ENCODE measurements at regions not wholly inside any gene's neighbourhood (a gene's known extent, or its start where the extent isn't known, plus 50 kb on each side); places are given as distances from the start of the nearest gene placed in this dataset.

GRCh38 chr10:9757176-9757575 lies 1260.5 kb upstream of the CELF2 start:
- Histone ChIP-seq H3K27me3 (ENCODE audit: insufficient read depth, low read length) (no peaks in the 10 kb centered on the region), H3K4me3 (ENCODE audit: low read length) (no peak overlapping the region), H3K9ac (ENCODE audit: low read depth, low read length) (no peak overlapping the region), H3K4me1 (ENCODE audit: insufficient read depth, low read length) (no peaks in the 10 kb centered on the region), H3K9me3 (ENCODE audit: insufficient read depth, low read depth, low read length) (no peaks in the 10 kb centered on the region), H3K27ac (ENCODE audit: low read length) (no peak overlapping the region), H3K36me3 (ENCODE audit: insufficient read depth, low read depth, low read length) (no peaks in the 10 kb centered on the region)

- Histone ChIP-seq H3K27ac (ENCODE audit: low read length) (no peak overlapping the region), H3K4me3 (ENCODE audit: low read length) (no peak overlapping the region), H3K4me1 (ENCODE audit: insufficient read depth, low read length) (no peaks in the 10 kb centered on the region), H3K36me3 (ENCODE audit: insufficient read depth, low read depth, low read length) (no peaks in the 10 kb centered on the region), H3K9me3 (ENCODE audit: insufficient read depth, low read depth, low read length) (no peaks in the 10 kb centered on the region), H3K9ac (ENCODE audit: low read depth, low read length) (no peak overlapping the region), H3K27me3 (ENCODE audit: insufficient read depth, low read length) (no peaks in the 10 kb centered on the region)
Observed at GRCh38 chr10:9759596-9759995, 1258.1 kb upstream of the CELF2 start.

DNA sequence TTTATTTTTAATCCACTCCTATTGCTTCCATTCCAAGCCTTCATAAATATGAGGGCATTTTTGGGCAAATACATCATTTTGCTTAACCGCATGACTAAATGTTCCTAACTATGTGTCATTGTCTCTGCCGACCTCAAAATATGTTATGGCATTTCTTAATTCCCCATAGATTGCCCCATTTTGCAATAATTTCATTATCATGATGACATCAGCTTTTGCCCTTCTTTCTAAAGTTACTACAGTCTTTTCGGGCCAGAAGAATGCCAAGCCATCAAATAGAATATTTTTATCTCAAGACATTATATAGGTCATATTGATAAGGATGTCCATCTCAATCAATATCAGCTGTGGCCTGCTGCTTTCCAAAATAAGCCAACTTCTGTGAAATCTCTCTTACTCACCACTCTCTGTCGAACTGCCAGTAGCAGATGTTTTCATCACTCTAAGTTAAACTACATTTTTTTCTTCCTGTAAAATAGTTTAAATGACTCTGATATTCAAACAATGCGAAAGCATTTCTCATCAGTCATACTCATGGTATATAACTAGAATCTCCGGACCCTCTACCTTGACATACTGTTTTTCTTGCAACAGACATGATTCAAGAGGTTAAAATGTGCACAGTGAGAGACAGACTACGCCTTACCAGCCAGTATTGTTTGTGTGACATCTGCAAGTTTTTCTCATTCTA lies 1254.6 kb upstream of the CELF2 start:
- Histone ChIP-seq H3K27me3 (ENCODE audit: insufficient read depth, low read length) (no peaks in the 10 kb centered on the region), H3K36me3 (ENCODE audit: insufficient read depth, low read depth, low read length) (no peaks in the 10 kb centered on the region), H3K9ac (ENCODE audit: low read depth, low read length) (no peak overlapping the region), H3K27ac (ENCODE audit: low read length) (no peak overlapping the region), H3K4me3 (ENCODE audit: low read length) (no peak overlapping the region), H3K4me1 (ENCODE audit: insufficient read depth, low read length) (no peaks in the 10 kb centered on the region), H3K9me3 (ENCODE audit: insufficient read depth, low read depth, low read length) (no peaks in the 10 kb centered on the region)

- H3K9ac ChIP-seq (ENCODE audit: low read depth, low read length): no peak overlapping the region
- H3K9me3 ChIP-seq (ENCODE audit: insufficient read depth, low read depth, low read length): no peaks in the 10 kb centered on the region
- no peak overlapping the region for H3K4me3 ChIP-seq (ENCODE audit: low read length)
- H3K27ac ChIP-seq (ENCODE audit: low read length): no peak overlapping the region
- H3K36me3 ChIP-seq (ENCODE audit: insufficient read depth, low read depth, low read length): no peaks in the 10 kb centered on the region
- no peaks in the 10 kb centered on the region for H3K27me3 ChIP-seq (ENCODE audit: insufficient read depth, low read length)
- no peaks in the 10 kb centered on the region for H3K4me1 ChIP-seq (ENCODE audit: insufficient read depth, low read length)
Observed at GRCh38 chr10:9766762-9767161, 1250.9 kb upstream of the CELF2 start.

DNA sequence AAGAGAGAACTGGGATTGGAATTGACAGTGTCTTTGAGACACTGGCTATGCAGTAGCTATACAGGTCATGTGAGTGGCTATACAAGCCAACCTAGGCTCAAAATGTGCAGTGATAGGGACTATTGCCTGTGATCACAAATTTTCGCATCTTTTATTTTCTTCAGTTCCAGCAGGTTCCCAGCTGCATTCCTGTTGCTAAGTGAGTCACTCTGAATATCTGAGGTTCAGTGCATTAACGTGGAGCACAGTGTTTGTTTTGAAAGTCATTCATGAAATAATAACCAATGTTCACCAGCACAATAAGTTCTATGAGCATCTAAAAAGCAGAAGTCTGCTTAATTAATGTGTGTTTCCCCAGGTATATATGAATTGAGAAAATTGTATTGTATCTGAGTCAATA lies 1236.0 kb upstream of the CELF2 start:
- Histone ChIP-seq H3K4me1 (ENCODE audit: insufficient read depth, low read length) (no peaks in the 10 kb centered on the region), H3K9me3 (ENCODE audit: insufficient read depth, low read depth, low read length) (no peaks in the 10 kb centered on the region), H3K9ac (ENCODE audit: low read depth, low read length) (no peak overlapping the region), H3K36me3 (ENCODE audit: insufficient read depth, low read depth, low read length) (no peaks in the 10 kb centered on the region), H3K4me3 (ENCODE audit: low read length) (no peak overlapping the region), H3K27ac (ENCODE audit: low read length) (no peak overlapping the region), H3K27me3 (ENCODE audit: insufficient read depth, low read length) (no peaks in the 10 kb centered on the region)

GRCh38 chr10:9786101-9786500 lies 1231.6 kb upstream of the CELF2 start:
- no peaks in the 10 kb centered on the region for H3K4me1 ChIP-seq (ENCODE audit: insufficient read depth, low read length)
- H3K36me3 ChIP-seq (ENCODE audit: insufficient read depth, low read depth, low read length): no peaks in the 10 kb centered on the region
- H3K4me3 ChIP-seq (ENCODE audit: low read length): no peak overlapping the region
- no peak overlapping the region for H3K9ac ChIP-seq (ENCODE audit: low read depth, low read length)
- H3K27me3 ChIP-seq (ENCODE audit: insufficient read depth, low read length): no peaks in the 10 kb centered on the region
- no peak overlapping the region for H3K27ac ChIP-seq (ENCODE audit: low read length)
- no peaks in the 10 kb centered on the region for H3K9me3 ChIP-seq (ENCODE audit: insufficient read depth, low read depth, low read length)

DNA sequence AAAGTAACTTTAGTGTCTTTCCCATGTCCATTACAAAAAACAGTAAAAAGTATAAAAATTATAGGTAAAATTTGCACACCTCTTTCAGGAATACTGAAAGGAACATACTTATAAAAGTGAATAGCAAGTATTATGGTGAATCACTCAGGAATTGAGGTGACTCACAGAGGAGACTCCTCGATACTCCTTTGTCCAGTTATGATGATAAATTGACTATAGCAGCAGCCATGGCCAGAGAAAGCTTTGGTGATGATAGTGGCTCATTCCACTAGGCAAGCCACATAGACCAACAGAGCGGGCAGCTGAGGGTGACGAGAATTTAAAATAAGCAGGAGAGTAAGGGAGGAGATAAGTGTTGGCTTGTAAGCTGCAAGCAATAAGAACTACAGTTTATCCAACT lies 1231.1 kb upstream of the CELF2 start:
- Histone ChIP-seq H3K4me1 (ENCODE audit: insufficient read depth, low read length) (no peaks in the 10 kb centered on the region), H3K27me3 (ENCODE audit: insufficient read depth, low read length) (no peaks in the 10 kb centered on the region), H3K9ac (ENCODE audit: low read depth, low read length) (no peak overlapping the region), H3K27ac (ENCODE audit: low read length) (no peak overlapping the region), H3K36me3 (ENCODE audit: insufficient read depth, low read depth, low read length) (no peaks in the 10 kb centered on the region), H3K9me3 (ENCODE audit: insufficient read depth, low read depth, low read length) (no peaks in the 10 kb centered on the region), H3K4me3 (ENCODE audit: low read length) (no peak overlapping the region)

DNA sequence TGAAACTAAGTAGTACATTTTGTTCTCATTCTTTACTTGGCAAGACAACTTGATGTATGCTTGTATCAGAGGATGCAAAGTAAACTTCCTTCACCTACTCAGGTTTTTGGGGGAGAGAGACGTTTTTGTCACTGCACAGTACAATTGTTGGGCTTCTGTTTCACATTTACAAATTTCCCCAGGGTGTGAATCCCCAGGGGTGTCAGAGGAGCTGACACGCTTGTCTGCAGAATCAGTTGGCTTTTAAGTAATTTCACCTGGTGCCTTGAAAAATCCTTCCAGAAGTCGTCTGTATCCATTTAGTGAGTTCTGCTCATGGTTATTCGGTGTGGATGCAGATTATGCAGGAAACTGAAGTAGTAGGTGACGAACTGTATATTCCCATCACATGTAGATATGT lies 1227.7 kb upstream of the CELF2 start:
- Histone ChIP-seq H3K9ac (ENCODE audit: low read depth, low read length) (no peak overlapping the region), H3K27ac (ENCODE audit: low read length) (no peak overlapping the region), H3K4me3 (ENCODE audit: low read length) (no peak overlapping the region), H3K4me1 (ENCODE audit: insufficient read depth, low read length) (no peaks in the 10 kb centered on the region; the same call in 1 of the 2 replicates), H3K27me3 (ENCODE audit: insufficient read depth, low read length) (no peaks in the 10 kb centered on the region), H3K36me3 (ENCODE audit: insufficient read depth, low read depth, low read length) (no peaks in the 10 kb centered on the region), H3K9me3 (ENCODE audit: insufficient read depth, low read depth, low read length) (no peaks in the 10 kb centered on the region)

- H3K27me3 ChIP-seq (ENCODE audit: insufficient read depth, low read length): no peaks in the 10 kb centered on the region
- H3K4me1 ChIP-seq (ENCODE audit: insufficient read depth, low read length): no peaks in the 10 kb centered on the region; the same call in 1 of the 2 replicates
- H3K36me3 ChIP-seq (ENCODE audit: insufficient read depth, low read depth, low read length): no peaks in the 10 kb centered on the region
- no peak overlapping the region for H3K9ac ChIP-seq (ENCODE audit: low read depth, low read length)
- no peak overlapping the region for H3K27ac ChIP-seq (ENCODE audit: low read length)
- H3K4me3 ChIP-seq (ENCODE audit: low read length): no peak overlapping the region
- H3K9me3 ChIP-seq (ENCODE audit: insufficient read depth, low read depth, low read length): no peaks in the 10 kb centered on the region
Observed at GRCh38 chr10:9792181-9792580, 1225.5 kb upstream of the CELF2 start.

GRCh38 chr10:9796564-9796963 lies 1221.1 kb upstream of the CELF2 start:
- no peak overlapping the region for H3K9ac ChIP-seq (ENCODE audit: low read depth, low read length)
- H3K9me3 ChIP-seq (ENCODE audit: insufficient read depth, low read depth, low read length): no peaks in the 10 kb centered on the region
- no peaks in the 10 kb centered on the region; the same call in 1 of the 2 replicates for H3K4me1 ChIP-seq (ENCODE audit: insufficient read depth, low read length)
- H3K36me3 ChIP-seq (ENCODE audit: insufficient read depth, low read depth, low read length): no peaks in the 10 kb centered on the region
- no peak overlapping the region for H3K27ac ChIP-seq (ENCODE audit: low read length)
- no peaks in the 10 kb centered on the region for H3K27me3 ChIP-seq (ENCODE audit: insufficient read depth, low read length)
- H3K4me3 ChIP-seq (ENCODE audit: low read length): no peak overlapping the region

DNA sequence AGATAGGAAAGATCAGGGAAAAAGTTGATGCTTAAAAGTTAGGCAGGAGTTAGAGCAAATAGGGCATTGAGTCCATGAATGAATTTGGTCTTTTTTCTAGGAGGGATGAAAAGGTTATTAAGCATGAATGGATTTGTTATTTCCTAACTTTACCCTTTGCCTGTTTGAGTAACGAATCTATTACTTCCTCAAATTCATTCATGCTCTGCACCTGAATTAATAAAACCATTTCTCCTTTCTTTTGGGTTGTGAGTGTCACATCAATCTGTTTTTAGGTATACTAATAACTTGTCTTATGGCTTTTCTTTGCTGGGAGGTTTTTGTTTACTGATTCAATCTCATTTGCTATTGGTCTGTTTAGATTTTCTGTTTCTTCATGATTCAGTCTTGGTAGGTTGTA lies 1217.7 kb upstream of the CELF2 start:
- H3K27ac ChIP-seq (ENCODE audit: low read length): no peak overlapping the region
- no peaks in the 10 kb centered on the region for H3K4me1 ChIP-seq (ENCODE audit: insufficient read depth, low read length)
- no peaks in the 10 kb centered on the region for H3K27me3 ChIP-seq (ENCODE audit: insufficient read depth, low read length)
- no peaks in the 10 kb centered on the region for H3K36me3 ChIP-seq (ENCODE audit: insufficient read depth, low read depth, low read length)
- H3K9me3 ChIP-seq (ENCODE audit: insufficient read depth, low read depth, low read length): no peaks in the 10 kb centered on the region
- H3K9ac ChIP-seq (ENCODE audit: low read depth, low read length): no peak overlapping the region
- H3K4me3 ChIP-seq (ENCODE audit: low read length): no peak overlapping the region

- H3K9ac ChIP-seq (ENCODE audit: low read depth, low read length): no peak overlapping the region
- no peaks in the 10 kb centered on the region for H3K4me1 ChIP-seq (ENCODE audit: insufficient read depth, low read length)
- H3K9me3 ChIP-seq (ENCODE audit: insufficient read depth, low read depth, low read length): no peaks in the 10 kb centered on the region
Observed at GRCh38 chr10:9800571-9800970, 1217.1 kb upstream of the CELF2 start.

More at GRCh38 chr10:9800571-9800970, 1217.1 kb upstream of the CELF2 start:
- Histone ChIP-seq H3K36me3 (ENCODE audit: insufficient read depth, low read depth, low read length) (no peaks in the 10 kb centered on the region), H3K27ac (ENCODE audit: low read length) (no peak overlapping the region), H3K4me3 (ENCODE audit: low read length) (no peak overlapping the region), H3K27me3 (ENCODE audit: insufficient read depth, low read length) (no peaks in the 10 kb centered on the region)
